ENCODE measurements at regions not wholly inside any gene's neighbourhood (a gene's known extent, or its start where the extent isn't known, plus 50 kb on each side); places are given as distances from the start of the nearest gene placed in this dataset.

DNA sequence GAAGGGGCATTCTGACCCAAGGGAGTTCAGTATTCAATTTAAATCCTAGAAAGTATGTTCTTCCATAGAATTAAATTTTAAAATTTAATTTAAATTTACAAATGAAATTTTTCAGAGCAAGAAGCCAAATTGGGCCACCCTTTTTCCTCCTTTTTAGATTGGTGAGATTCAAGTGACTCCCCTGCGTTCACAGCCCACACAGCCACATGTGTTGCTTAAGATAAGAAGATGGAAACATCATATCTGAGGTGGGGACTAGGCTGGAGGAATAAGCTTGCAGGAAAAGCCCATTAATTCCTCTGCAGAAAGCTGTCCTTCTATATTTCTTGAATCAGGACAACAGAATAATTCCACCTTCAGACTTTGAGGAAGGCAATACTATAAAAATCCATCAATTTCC, 392.7 kb upstream of the ZNF507 start:
- Mint-ChIP-seq H3K27ac (no peak overlapping the region), H3K27me3 (ENCODE audit: insufficient read depth) (peaks cover 2% of the 10 kb centered on the region), H3K4me3 (no peak overlapping the region), H3K9me3 (peaks cover 60% of the 10 kb centered on the region), H3K36me3 (ENCODE audit: low read depth) (peaks cover 3% of the 10 kb centered on the region; the same call in 1 of the 2 replicates), H3K4me1 (ENCODE audit: low read depth) (no peaks in the 10 kb centered on the region)
- no peak for DNase-seq
- TF ChIP-seq, protein P1, sequence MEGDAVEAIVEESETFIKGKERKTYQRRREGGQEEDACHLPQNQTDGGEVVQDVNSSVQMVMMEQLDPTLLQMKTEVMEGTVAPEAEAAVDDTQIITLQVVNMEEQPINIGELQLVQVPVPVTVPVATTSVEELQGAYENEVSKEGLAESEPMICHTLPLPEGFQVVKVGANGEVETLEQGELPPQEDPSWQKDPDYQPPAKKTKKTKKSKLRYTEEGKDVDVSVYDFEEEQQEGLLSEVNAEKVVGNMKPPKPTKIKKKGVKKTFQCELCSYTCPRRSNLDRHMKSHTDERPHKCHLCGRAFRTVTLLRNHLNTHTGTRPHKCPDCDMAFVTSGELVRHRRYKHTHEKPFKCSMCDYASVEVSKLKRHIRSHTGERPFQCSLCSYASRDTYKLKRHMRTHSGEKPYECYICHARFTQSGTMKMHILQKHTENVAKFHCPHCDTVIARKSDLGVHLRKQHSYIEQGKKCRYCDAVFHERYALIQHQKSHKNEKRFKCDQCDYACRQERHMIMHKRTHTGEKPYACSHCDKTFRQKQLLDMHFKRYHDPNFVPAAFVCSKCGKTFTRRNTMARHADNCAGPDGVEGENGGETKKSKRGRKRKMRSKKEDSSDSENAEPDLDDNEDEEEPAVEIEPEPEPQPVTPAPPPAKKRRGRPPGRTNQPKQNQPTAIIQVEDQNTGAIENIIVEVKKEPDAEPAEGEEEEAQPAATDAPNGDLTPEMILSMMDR (IDR thresholded peaks at IDR 0.05), result no peak

DNA sequence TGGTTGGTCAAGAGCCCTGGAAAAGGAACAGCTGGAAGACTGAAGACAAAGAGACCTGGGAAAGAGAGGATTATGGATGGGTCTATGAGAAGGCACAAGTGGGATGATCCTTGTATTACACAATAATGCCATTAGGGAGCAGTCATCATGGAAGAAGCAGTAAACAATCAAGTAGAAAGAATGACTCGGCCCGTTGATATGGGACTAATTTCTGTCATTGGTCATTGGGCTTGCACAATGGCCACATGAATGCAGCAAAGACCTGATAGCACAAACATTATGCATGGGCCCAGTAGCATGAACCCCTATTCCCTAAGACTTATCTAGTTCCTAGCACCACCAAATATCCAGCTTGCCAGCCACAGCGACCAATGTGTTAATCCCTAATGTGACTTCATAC, 390.3 kb upstream of the ZNF507 start:
- H3K36me3 Mint-ChIP-seq (ENCODE audit: low read depth), result peaks cover 10% of the 10 kb centered on the region; the same call in 1 of the 2 replicates
- peaks cover 2% of the 10 kb centered on the region for H3K27me3 Mint-ChIP-seq (ENCODE audit: insufficient read depth)
- H3K4me1 Mint-ChIP-seq (ENCODE audit: low read depth), result no peaks in the 10 kb centered on the region
- DNase-seq, result no peak
- TF ChIP-seq, protein P1 (IDR thresholded peaks at IDR 0.05), result no peak
- no peak overlapping the region for H3K4me3 Mint-ChIP-seq
- no peak overlapping the region for H3K27ac Mint-ChIP-seq
- peaks cover 63% of the 10 kb centered on the region for H3K9me3 Mint-ChIP-seq

DNA sequence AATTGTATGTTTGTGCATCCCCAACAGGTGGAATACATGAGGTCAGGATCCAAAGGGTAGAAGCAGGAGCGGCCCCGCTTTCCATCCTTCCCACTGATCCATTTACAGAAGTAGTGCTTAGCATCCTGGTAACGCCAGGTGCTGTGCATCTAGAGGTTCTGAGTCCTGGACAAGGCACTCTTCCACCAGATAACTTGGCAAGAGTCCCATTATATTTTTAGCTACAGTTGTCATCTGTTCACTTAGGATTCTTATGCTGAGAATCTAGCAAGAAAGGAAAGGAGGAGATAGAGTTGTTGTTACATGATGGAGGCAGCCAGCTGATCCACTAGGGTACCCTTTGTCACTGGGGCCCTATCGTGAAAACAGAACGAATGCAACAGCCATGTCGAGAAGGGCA, 389.5 kb upstream of the ZNF507 start:
- no peaks in the 10 kb centered on the region; the same call in 1 of the 2 replicates for H3K27me3 Mint-ChIP-seq (ENCODE audit: insufficient read depth)
- peaks cover 10% of the 10 kb centered on the region; the same call in 1 of the 2 replicates for H3K36me3 Mint-ChIP-seq (ENCODE audit: low read depth)
- no peak overlapping the region for H3K4me3 Mint-ChIP-seq
- TF ChIP-seq, protein P1 (IDR thresholded peaks at IDR 0.05), result no peak
- H3K4me1 Mint-ChIP-seq (ENCODE audit: low read depth), result no peaks in the 10 kb centered on the region
- DNase-seq, result no peak
- no peak overlapping the region for H3K27ac Mint-ChIP-seq
- H3K9me3 Mint-ChIP-seq, result peaks cover 63% of the 10 kb centered on the region

DNA sequence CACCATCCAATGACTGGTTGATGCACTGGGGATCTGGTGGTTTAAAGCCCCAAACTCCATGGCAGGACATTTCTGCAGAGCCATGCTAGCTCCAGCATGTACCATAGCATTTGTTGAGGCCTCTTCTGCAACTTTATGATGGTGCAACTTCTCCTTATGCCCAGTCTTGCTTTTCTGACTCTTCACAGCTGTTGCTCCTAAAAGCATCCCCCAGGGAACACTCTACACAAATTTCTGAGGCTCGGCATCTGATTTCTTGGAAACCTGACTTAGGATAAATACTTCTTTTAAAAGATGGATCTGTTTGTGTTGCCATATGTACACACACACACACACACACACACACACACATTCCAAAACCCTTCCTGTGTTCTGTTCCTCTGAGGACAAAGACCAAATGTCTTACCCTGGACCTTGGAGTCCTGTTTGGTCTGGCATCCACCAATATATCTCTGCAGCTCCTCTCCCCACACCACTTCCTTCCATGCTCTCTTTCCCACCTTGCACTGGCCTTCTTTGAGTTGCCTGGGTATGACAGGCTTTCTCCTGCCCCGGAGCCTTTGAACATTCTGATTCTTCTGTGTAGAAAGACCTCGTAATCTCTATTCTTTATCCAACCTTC, 388.5 kb upstream of the ZNF507 start:
- no peak for DNase-seq
- peaks cover 69% of the 10 kb centered on the region for H3K9me3 Mint-ChIP-seq
- H3K27me3 Mint-ChIP-seq (ENCODE audit: insufficient read depth), result no peaks in the 10 kb centered on the region; the same call in 1 of the 2 replicates
- no peaks in the 10 kb centered on the region for H3K4me1 Mint-ChIP-seq (ENCODE audit: low read depth)
- no peak overlapping the region for H3K27ac Mint-ChIP-seq
- TF ChIP-seq, protein P1 (IDR thresholded peaks at IDR 0.05), result no peak
- peaks cover 10% of the 10 kb centered on the region; the same call in 1 of the 2 replicates for H3K36me3 Mint-ChIP-seq (ENCODE audit: low read depth)
- no peak overlapping the region for H3K4me3 Mint-ChIP-seq

DNA sequence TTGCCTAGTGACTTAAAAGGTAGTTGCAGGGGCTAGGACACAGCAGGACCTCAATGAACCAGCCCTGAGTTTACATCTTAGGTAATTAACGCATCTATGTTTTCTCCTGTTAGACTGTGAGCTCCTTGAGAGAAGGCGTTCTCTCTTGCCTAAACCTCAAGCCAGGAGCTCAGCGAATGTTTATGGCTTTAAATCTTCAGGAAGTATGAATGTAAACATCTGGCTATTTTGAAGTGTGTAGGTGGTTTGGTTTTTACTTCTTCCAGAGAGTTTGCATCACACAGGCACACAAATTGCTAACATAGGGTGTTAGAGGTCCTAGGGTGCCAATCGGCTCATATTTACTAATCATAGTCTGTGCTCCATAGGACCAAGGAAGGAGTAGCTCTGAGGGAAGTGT, 387.7 kb upstream of the ZNF507 start:
- DNase-seq, result no peak
- Mint-ChIP-seq H3K9me3 (peaks cover 64% of the 10 kb centered on the region), H3K36me3 (ENCODE audit: low read depth) (peaks cover 7% of the 10 kb centered on the region; the same call in 1 of the 2 replicates), H3K4me3 (no peak overlapping the region), H3K27me3 (ENCODE audit: insufficient read depth) (no peaks in the 10 kb centered on the region; the same call in 1 of the 2 replicates), H3K4me1 (ENCODE audit: low read depth) (no peaks in the 10 kb centered on the region), H3K27ac (no peak overlapping the region)
- TF ChIP-seq, protein P1 (IDR thresholded peaks at IDR 0.05), result no peak

Measured in HFFc6 (cell line).